HG02884 (cell line): ENCODE measurements at regions not wholly inside any gene's neighbourhood (a gene's known extent, or its start where the extent isn't known, plus 50 kb on each side); places are given as distances from the start of the nearest gene placed in this dataset.
"Not testable (repeated sequence)": the region's sequence is repeated elsewhere in the genome, so short reads cannot be mapped to it uniquely, and the experiment has no call there.

Source experiments
- ATAC-seq: cut with Tn5 transposase; IDR thresholded peaks from one replicate; pipeline ENCODE4 v1.9.1; 2021; ENCODE audit warnings: mild to moderate bottlenecking, moderate library complexity; ENCODE audit not compliant: unreplicated experiment

GRCh38 chr3:130569461-130570365, 52.7 kb downstream of the COL6A6 start:
- no peak for ATAC-seq

GRCh38 chr3:130572769-130573168, 55.8 kb downstream of the COL6A6 start:
- no peak for ATAC-seq

- no peak for ATAC-seq
These were observed 59.6 kb downstream of the COL6A6 start for GRCh38 chr3:130576375-130577266.

GRCh38 chr3:130582457-130583153, 65.6 kb downstream of the COL6A6 start:
- peak; percentile 97 for ATAC-seq

GRCh38 chr3:130594749-130595148, 77.8 kb downstream of the COL6A6 start:
- ATAC-seq: not testable (repeated sequence)

- ATAC-seq: no peak
These were observed 79.5 kb downstream of the COL6A6 start for GRCh38 chr3:130596484-130596883.

- no peak for ATAC-seq
These were observed 84.5 kb downstream of the COL6A6 start for GRCh38 chr3:130601442-130601971.

GRCh38 chr3:130604806-130605205, 87.8 kb downstream of the COL6A6 start:
- no peak for ATAC-seq

- no peak for ATAC-seq
These were observed 89.4 kb downstream of the COL6A6 start for GRCh38 chr3:130606336-130606735.

- no peak for ATAC-seq
These were observed 90.7 kb downstream of the COL6A6 start for GRCh38 chr3:130607553-130608154.

- no peak for ATAC-seq
These were observed 92.4 kb downstream of the COL6A6 start for GRCh38 chr3:130609166-130609979.

- ATAC-seq: no peak
These were observed 102.2 kb downstream of the COL6A6 start for GRCh38 chr3:130619196-130619595.

- no peak for ATAC-seq
These were observed 104.8 kb downstream of the COL6A6 start for GRCh38 chr3:130621824-130622223.

GRCh38 chr3:130626049-130626448, 109.1 kb downstream of the COL6A6 start:
- no peak for ATAC-seq

GRCh38 chr3:130627143-130627855, 110.3 kb downstream of the COL6A6 start:
- ATAC-seq: no peak

- ATAC-seq: no peak
These were observed 110.9 kb downstream of the COL6A6 start for GRCh38 chr3:130627882-130628281.
